Thoracic aorta (tissue), 2 donors: ENCODE measurements at regions not wholly inside any gene's neighbourhood (a gene's known extent, or its start where the extent isn't known, plus 50 kb on each side); places are given as distances from the start of the nearest gene placed in this dataset.
A peak's percentile ranks its signal among the peaks of the same experiment; 100 is the strongest.

Experiments
- ATAC-seq: fragments of 150-250 bp; one replicate; pipeline ENCODE4 v1.8.0; 2017; ENCODE audit warnings: low read depth; ENCODE audit not compliant: insufficient number of reproducible peaks, low FRiP score
- DNase-seq: peaks from one replicate; pipeline ENCODE4 v3.0.0-alpha.2; 2020; ENCODE audit warnings: low spot score
- H3K27ac ChIP-seq, 2 donors: fragments of 200-600 bp; sonication (generic); 1 replicate in 1 of 2; 2 replicates in 1 of 2; pipeline ENCODE4 v1.5.1; 2016; ENCODE audit warnings: mild to moderate bottlenecking in 2 of 2, moderate library complexity in 2 of 2
- H3K27me3 ChIP-seq: fragments of 200-600 bp; sonication (generic); replicated peaks from 2 replicates; pipeline ENCODE4 v1.6.0; 2016; ENCODE audit warnings: mild to moderate bottlenecking; ENCODE audit not compliant: insufficient read depth
- H3K36me3 ChIP-seq: fragments of 200-600 bp; sonication (generic); one replicate; pipeline ENCODE4 v1.5.1; 2016
- H3K4me1 ChIP-seq, 2 donors: fragments of 200-600 bp; sonication (generic); 1 replicate in 1 of 2; 2 replicates in 1 of 2; pipeline versions ENCODE4 v1.5.1 to v1.6.0; 2016; ENCODE audit warnings: low read depth in 2 of 2, mild to moderate bottlenecking in 1 of 2; ENCODE audit not compliant: control insufficient read depth in 1 of 2
- H3K4me3 ChIP-seq: fragments of 200-600 bp; sonication (generic); 2 replicates; pipeline ENCODE4 v1.5.1; 2016; ENCODE audit warnings: mild to moderate bottlenecking
- H3K9me3 ChIP-seq: fragments of 200-600 bp; sonication (generic); 2 replicates; pipeline ENCODE4 v1.5.1; 2016
- CTCF ChIP-seq: fragments of 200-600 bp; sonication (generic); IDR thresholded peaks from one replicate; pipeline ENCODE4 v1.5.1; 2019; ENCODE audit warnings: antibody characterized with exemption

GRCh38 chr13:50415428-50415827, 400.2 kb downstream of the KCNRG start:
- no peak overlapping the region for H3K4me3 ChIP-seq
- no peak for DNase-seq
- no peak for TF ChIP-seq CTCF

DNA sequence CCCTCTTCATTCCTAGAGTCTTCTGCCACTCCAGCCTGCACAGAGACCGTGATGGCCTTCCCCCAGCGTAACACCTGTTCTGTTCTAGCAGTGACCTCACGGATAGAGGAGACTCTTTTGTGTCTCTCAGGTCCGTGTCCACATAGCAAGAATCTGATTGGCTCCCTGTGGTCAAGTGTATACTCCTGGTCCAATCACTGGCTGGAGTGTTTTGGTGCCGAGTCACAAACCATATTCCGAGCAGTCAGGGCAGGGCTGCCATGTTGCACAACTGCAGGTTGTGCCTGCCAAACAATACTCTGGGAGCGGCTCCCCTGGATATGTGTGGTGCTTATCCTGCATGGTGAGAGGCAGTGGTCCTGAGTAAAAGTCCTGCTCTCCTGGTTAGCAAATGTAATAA, 402.4 kb downstream of the KCNRG start:
- no peaks in the 10 kb centered on the region for H3K36me3 ChIP-seq
- TF ChIP-seq CTCF = no peak
- ATAC-seq (no peak), DNase-seq (no peak)
- H3K9me3 ChIP-seq = no peaks in the 10 kb centered on the region
- no peak overlapping the region for H3K27ac ChIP-seq
- no peaks in the 10 kb centered on the region for H3K27me3 ChIP-seq
- peaks cover 32 to 52% of the 10 kb centered on the region in 2 donors for H3K4me1 ChIP-seq
- no peak overlapping the region for H3K4me3 ChIP-seq

More at GRCh38 chr13:50415428-50415827, 400.2 kb downstream of the KCNRG start:
- no peaks in the 10 kb centered on the region for H3K9me3 ChIP-seq
- H3K27me3 ChIP-seq = no peaks in the 10 kb centered on the region
- H3K4me1 ChIP-seq = peaks cover 29 to 52% of the 10 kb centered on the region in 2 donors
- ATAC-seq = no peak
- H3K36me3 ChIP-seq = no peaks in the 10 kb centered on the region
- H3K27ac ChIP-seq = no peak overlapping the region

- Histone ChIP-seq H3K36me3 (no peaks in the 10 kb centered on the region), H3K27me3 (no peaks in the 10 kb centered on the region), H3K4me3 (peak overlapping the region; percentile 44), H3K4me1 (peaks cover 34 to 53% of the 10 kb centered on the region in 2 donors), H3K27ac (peak overlapping the region in 1 of 2 donors; percentile 58), H3K9me3 (no peaks in the 10 kb centered on the region)
- TF ChIP-seq CTCF = no peak
- ATAC-seq (no peak), DNase-seq (no peak)
These were observed 404.2 kb downstream of the KCNRG start for GRCh38 chr13:50419331-50419865.

GRCh38 chr13:50419896-50420295, 404.7 kb downstream of the KCNRG start:
- no peaks in the 10 kb centered on the region for H3K36me3 ChIP-seq
- TF ChIP-seq CTCF = no peak
- H3K9me3 ChIP-seq = no peaks in the 10 kb centered on the region
- peak overlapping the region; percentile 44 to 58 for H3K27ac ChIP-seq
- ATAC-seq (no peak), DNase-seq (no peak)
- H3K27me3 ChIP-seq = no peaks in the 10 kb centered on the region
- H3K4me1 ChIP-seq = peaks cover 34 to 53% of the 10 kb centered on the region in 2 donors
- peak overlapping the region; percentile 44 for H3K4me3 ChIP-seq

DNA sequence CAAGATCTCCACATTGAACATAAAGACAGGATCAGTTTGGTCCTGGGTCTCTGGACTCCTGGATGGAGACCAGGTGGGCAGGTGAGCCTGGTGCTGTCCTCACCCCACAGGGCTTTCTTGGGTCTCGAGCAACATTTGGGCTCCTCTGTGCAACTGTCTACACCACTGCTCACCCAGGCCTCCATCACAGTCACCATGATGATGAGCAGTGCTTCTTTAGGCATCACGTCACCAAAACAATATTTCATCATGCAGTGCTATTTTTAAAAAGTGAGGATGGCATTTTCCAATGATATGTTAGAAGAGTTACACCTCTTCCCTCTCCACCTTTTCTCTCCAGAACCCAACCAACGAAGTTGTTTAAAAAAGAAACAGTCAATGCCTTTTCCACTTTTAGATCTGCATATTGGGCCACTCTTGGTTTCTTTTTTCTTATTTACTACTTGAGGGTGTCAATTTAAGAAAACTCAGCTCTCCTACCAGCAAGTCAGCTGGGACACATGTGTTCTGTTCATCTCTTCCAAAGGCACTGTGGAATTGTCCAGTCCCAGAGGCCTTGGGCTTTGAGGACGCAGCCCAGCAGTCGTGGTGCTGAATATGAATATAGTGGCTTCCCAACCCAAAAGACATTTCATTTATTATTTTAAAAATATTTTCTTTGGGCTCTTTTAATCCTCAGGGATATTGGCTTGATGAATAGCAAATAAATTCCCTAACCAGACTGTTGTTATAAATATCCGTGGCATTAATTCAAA, 405.7 kb downstream of the KCNRG start:
- Histone ChIP-seq H3K4me3 (no peak overlapping the region), H3K9me3 (no peaks in the 10 kb centered on the region), H3K27ac (peak overlapping the region in 1 of 2 donors; percentile 58), H3K4me1 (peaks cover 34 to 53% of the 10 kb centered on the region in 2 donors), H3K27me3 (no peaks in the 10 kb centered on the region), H3K36me3 (no peaks in the 10 kb centered on the region)
- ATAC-seq = no peak
- DNase-seq = no peak
- TF ChIP-seq CTCF = no peak
